B cell (primary cell): ENCODE measurements at regions not wholly inside any gene's neighbourhood (a gene's known extent, or its start where the extent isn't known, plus 50 kb on each side); places are given as distances from the start of the nearest gene placed in this dataset.

Experiments used
- ATAC-seq: fragments of 200-7000 bp; cut with Tn5 transposase; one replicate; pipeline ENCODE4 v1.10.0; 2021; ENCODE audit warnings: low read depth, mild to moderate bottlenecking, moderate number of reproducible peaks, moderate library complexity
- CTCF ChIA-PET: fragments of 350-600 bp; sonication (Branson Sonifier 250); formaldehyde crosslinking; loops from one replicate; lab custom pipeline; 2021; ENCODE audit warnings: antibody characterized with exemption, inconsistent platforms; lab: Charles Lee
- POLR2A ChIA-PET: fragments of 350-600 bp; sonication (Branson Sonifier 250); formaldehyde crosslinking; loops from one replicate; lab custom pipeline; 2021; ENCODE audit warnings: antibody characterized with exemption; lab: Charles Lee
- DNase-seq: peaks from one replicate; pipeline ENCODE4 v3.0.0; 2013
- H2AFZ ChIP-seq: 2 replicates; pipeline ENCODE4 v1.6.1; 2012; ENCODE audit warnings: mild to moderate bottlenecking, low read depth, low read length; ENCODE audit not compliant: insufficient read depth, poor library complexity, severe bottlenecking
- H3K27ac ChIP-seq, 2 donors: 1 replicate in 1 of 2; 2 replicates in 1 of 2; pipeline ENCODE4 v1.5.1; 2012 to 2013; ENCODE audit warnings: low read length in 2 of 2, mild to moderate bottlenecking in 2 of 2, moderate library complexity in 1 of 2
- H3K27me3 ChIP-seq, 4 experiments: fragments of 200-600 bp in 1 of 4; sonication (generic) in 1 of 4; replicated peaks in 1 of 4; 1 replicate in 2 of 4; 2 replicates in 2 of 4; pipeline versions ENCODE4 v1.6.1 to v1.7.0; 2013 to 2016; ENCODE audit warnings: low read length in 3 of 4, mild to moderate bottlenecking in 2 of 4, mixed read lengths in 1 of 4, moderate library complexity in 1 of 4; ENCODE audit not compliant: insufficient read depth in 4 of 4, control insufficient read depth in 3 of 4; ENCODE audit errors: control extremely low read depth in 1 of 4
- H3K36me3 ChIP-seq, 2 experiments: replicated peaks in 1 of 2; 1 replicate in 1 of 2; 2 replicates in 1 of 2; pipeline versions ENCODE4 v1.6.1 to v1.7.1; 2013; ENCODE audit warnings: low read length in 1 of 2; ENCODE audit not compliant: insufficient read depth in 2 of 2, control insufficient read depth in 1 of 2; ENCODE audit errors: control extremely low read depth in 1 of 2, extremely low read depth in 1 of 2
- H3K4me1 ChIP-seq, 2 donors: fragments of 200-600 bp in 1 of 2; sonication (generic) in 1 of 2; 1 replicate in 1 of 2; 2 replicates in 1 of 2; pipeline versions ENCODE4 v1.5.1 to v1.6.1; 2013 to 2017; ENCODE audit warnings: low read length in 2 of 2; ENCODE audit not compliant: control insufficient read depth in 2 of 2, insufficient read depth in 2 of 2
- H3K4me2 ChIP-seq: replicated peaks from 2 replicates; pipeline ENCODE3; 2012; ENCODE audit warnings: mild to moderate bottlenecking, low read depth, low read length; ENCODE audit not compliant: poor library complexity, severe bottlenecking
- H3K4me3 ChIP-seq, 5 experiments: fragments of 200-600 bp in 1 of 5; sonication (generic) in 1 of 5; 1 replicate in 3 of 5; 2 replicates in 2 of 5; pipeline versions ENCODE4 v1.5.1 to v1.7.0; 2011 to 2016; ENCODE audit warnings: low read length in 4 of 5, mild to moderate bottlenecking in 4 of 5, low read depth in 2 of 5, control low read depth in 1 of 5, moderate library complexity in 1 of 5; ENCODE audit not compliant: insufficient read depth in 1 of 5; ENCODE audit errors: control extremely low read depth in 1 of 5, extremely low read depth in 1 of 5
- H3K79me2 ChIP-seq: fragments of 200-600 bp; sonication (generic); one replicate; pipeline ENCODE4 v1.6.0; 2016; ENCODE audit warnings: low read length; ENCODE audit not compliant: control insufficient read depth, insufficient read depth
- H3K9ac ChIP-seq: fragments of 200-600 bp; sonication (generic); 2 replicates; pipeline ENCODE4 v1.6.1; 2017; ENCODE audit warnings: mild to moderate bottlenecking, low read length, moderate library complexity
- H3K9me3 ChIP-seq, 3 donors: one replicate each; pipeline versions ENCODE4 v1.6.1 to v1.7.1; 2013; ENCODE audit warnings: low read length in 2 of 3; ENCODE audit not compliant: control insufficient read depth in 2 of 3, insufficient read depth in 1 of 3; ENCODE audit errors: control extremely low read depth in 1 of 3
- H4K20me1 ChIP-seq: 2 replicates; pipeline ENCODE4 v1.6.0; 2012; ENCODE audit warnings: mild to moderate bottlenecking, low read length; ENCODE audit not compliant: insufficient read depth, control insufficient read depth, poor library complexity, severe bottlenecking
- H3K27ac Mint-ChIP-seq: one replicate; pipeline ENCODE4 v1.8.0; 2021; ENCODE audit warnings: mixed read lengths
- H3K27me3 Mint-ChIP-seq: one replicate; pipeline ENCODE4 v1.8.0; 2021; ENCODE audit warnings: mixed read lengths
- H3K4me1 Mint-ChIP-seq: one replicate; pipeline ENCODE4 v1.8.0; 2021; ENCODE audit warnings: mixed read lengths
- H3K4me3 Mint-ChIP-seq: one replicate; pipeline ENCODE4 v1.8.0; 2021; ENCODE audit warnings: mixed read lengths
- H3K9me3 Mint-ChIP-seq: one replicate; pipeline ENCODE4 v1.8.0; 2022; ENCODE audit warnings: mixed read lengths; ENCODE audit not compliant: insufficient read depth
- EZH2 ChIP-seq: IDR thresholded peaks from 2 replicates; pipeline ENCODE4 v1.6.1; 2012; ENCODE audit warnings: borderline replicate concordance, low read depth, mild to moderate bottlenecking, moderate library complexity, low read length; ENCODE audit not compliant: insufficient read depth, poor library complexity, severe bottlenecking
- WGBS: methylation state at CpG from one replicate; pipeline ENCODE4 v1.1.5; 2013; ENCODE audit warnings: missing lambda C conversion rate; ENCODE audit not compliant: insufficient coverage; 5-methylcytosine and 5-hydroxymethylcytosine counted together
- intact Hi-C: fragments of 100-400 bp; cut with micrococcal nuclease; formaldehyde crosslinking; loops from one replicate; pipeline ENCODE4 v1.10.0; 2022
- TF ChIP-seq, protein P1 (sequence below): fragments of 200-600 bp; IDR thresholded peaks from one replicate; pipeline ENCODE4 v1.8.0; 2022; ENCODE audit warnings: antibody characterized with exemption, mild to moderate bottlenecking

DNA sequence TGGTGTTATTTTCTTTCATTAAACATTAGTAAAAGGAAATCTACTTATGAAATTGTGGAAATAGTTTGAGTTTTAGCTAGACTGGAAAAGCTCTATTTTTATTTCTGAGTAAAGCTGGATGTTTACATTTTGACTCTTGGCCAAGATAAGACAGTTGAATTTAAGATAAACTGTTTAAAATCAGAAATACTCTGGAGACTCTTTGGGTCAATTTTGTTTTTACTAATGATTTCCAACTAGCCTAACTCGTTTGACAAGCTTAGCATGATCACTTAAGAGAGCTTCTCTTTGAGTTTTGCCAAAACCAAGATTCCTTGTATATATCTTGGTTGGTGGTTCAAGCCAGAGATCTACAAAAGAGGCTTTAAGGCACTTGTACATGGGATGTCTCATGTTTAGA, 724.8 kb upstream of the LUZP2 start:
- DNase-seq (no peak), ATAC-seq (no peak)
- Histone ChIP-seq H3K27ac (no peak overlapping the region), H3K9ac (no peak overlapping the region), H4K20me1 (no peaks in the 10 kb centered on the region), H3K27me3 (no peaks in the 10 kb centered on the region), H2AFZ (no peak overlapping the region), H3K9me3 (peaks cover 0 to 5% (median 0%) of the 10 kb centered on the region in 3 donors), H3K4me2 (no peak overlapping the region), H3K4me1 (no peaks in the 10 kb centered on the region), H3K4me3 (no peak overlapping the region), H3K79me2 (no peaks in the 10 kb centered on the region), H3K36me3 (no peaks in the 10 kb centered on the region)
- Mint-ChIP-seq H3K27me3 (no peaks in the 10 kb centered on the region), H3K9me3 (peaks cover 3% of the 10 kb centered on the region), H3K27ac (no peak overlapping the region), H3K4me3 (no peak overlapping the region), H3K4me1 (no peaks in the 10 kb centered on the region)
- intact Hi-C loops = no loop called here
- TF ChIP-seq, protein P1, sequence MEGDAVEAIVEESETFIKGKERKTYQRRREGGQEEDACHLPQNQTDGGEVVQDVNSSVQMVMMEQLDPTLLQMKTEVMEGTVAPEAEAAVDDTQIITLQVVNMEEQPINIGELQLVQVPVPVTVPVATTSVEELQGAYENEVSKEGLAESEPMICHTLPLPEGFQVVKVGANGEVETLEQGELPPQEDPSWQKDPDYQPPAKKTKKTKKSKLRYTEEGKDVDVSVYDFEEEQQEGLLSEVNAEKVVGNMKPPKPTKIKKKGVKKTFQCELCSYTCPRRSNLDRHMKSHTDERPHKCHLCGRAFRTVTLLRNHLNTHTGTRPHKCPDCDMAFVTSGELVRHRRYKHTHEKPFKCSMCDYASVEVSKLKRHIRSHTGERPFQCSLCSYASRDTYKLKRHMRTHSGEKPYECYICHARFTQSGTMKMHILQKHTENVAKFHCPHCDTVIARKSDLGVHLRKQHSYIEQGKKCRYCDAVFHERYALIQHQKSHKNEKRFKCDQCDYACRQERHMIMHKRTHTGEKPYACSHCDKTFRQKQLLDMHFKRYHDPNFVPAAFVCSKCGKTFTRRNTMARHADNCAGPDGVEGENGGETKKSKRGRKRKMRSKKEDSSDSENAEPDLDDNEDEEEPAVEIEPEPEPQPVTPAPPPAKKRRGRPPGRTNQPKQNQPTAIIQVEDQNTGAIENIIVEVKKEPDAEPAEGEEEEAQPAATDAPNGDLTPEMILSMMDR = no peak
- TF ChIP-seq EZH2 = no peak
- ChIA-PET POLR2A (no interaction called here), CTCF (no interaction called here)
- WGBS = no CpG with 5 or more reads among the region's 1 CpG

DNA sequence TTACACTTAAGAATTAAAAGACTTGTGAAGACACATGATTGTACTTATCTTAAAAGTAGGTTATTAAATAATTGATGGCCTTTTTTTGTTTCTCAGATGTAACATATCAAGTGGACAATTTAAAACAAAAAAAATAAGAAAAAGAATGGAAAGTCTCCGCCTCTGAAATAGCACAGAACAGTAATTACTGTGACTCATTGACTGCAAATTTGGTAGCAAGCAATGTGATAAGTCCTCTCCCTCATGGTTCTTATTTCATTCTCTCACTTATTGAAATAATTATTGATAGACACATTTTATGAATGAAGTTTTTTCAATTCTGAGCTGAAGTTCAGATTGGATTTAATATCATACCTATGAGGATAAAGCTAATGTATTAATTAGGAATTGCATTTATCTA, 717.9 kb upstream of the LUZP2 start:
- H3K4me1 Mint-ChIP-seq = no peaks in the 10 kb centered on the region
- WGBS = no CpG with 5 or more reads among the region's 1 CpG
- H3K4me3 ChIP-seq = no peak overlapping the region
- H3K79me2 ChIP-seq = no peaks in the 10 kb centered on the region
- no peaks in the 10 kb centered on the region for H3K36me3 ChIP-seq
- no peak overlapping the region for H3K4me2 ChIP-seq
- DNase-seq = no peak
- intact Hi-C loops = no loop called here
- no peak for ATAC-seq
- CTCF ChIA-PET = no interaction called here
- H3K27me3 ChIP-seq = no peaks in the 10 kb centered on the region
- no peaks in the 10 kb centered on the region for H3K9me3 ChIP-seq
- POLR2A ChIA-PET = no interaction called here
- H3K27me3 Mint-ChIP-seq = no peaks in the 10 kb centered on the region
- peaks cover 3% of the 10 kb centered on the region for H3K9me3 Mint-ChIP-seq
- no peak overlapping the region for H3K27ac Mint-ChIP-seq
- H3K4me1 ChIP-seq = no peaks in the 10 kb centered on the region
- no peak overlapping the region for H3K27ac ChIP-seq
- no peak overlapping the region for H3K4me3 Mint-ChIP-seq
- no peaks in the 10 kb centered on the region for H4K20me1 ChIP-seq
- TF ChIP-seq, protein P1 = no peak
- TF ChIP-seq EZH2 = no peak
- no peak overlapping the region for H3K9ac ChIP-seq
- no peak overlapping the region for H2AFZ ChIP-seq
